GM21786 (cell line): ENCODE measurements at regions not wholly inside any gene's neighbourhood (a gene's known extent, or its start where the extent isn't known, plus 50 kb on each side); places are given as distances from the start of the nearest gene placed in this dataset.

Experiments
- ATAC-seq: cut with Tn5 transposase; IDR thresholded peaks from one replicate; pipeline ENCODE4 v1.9.1; 2021; ENCODE audit not compliant: unreplicated experiment

GRCh38 chr4:137468836-137469235 is 63.5 kb downstream of the PCDH18 start:
- ATAC-seq: no peak

DNA sequence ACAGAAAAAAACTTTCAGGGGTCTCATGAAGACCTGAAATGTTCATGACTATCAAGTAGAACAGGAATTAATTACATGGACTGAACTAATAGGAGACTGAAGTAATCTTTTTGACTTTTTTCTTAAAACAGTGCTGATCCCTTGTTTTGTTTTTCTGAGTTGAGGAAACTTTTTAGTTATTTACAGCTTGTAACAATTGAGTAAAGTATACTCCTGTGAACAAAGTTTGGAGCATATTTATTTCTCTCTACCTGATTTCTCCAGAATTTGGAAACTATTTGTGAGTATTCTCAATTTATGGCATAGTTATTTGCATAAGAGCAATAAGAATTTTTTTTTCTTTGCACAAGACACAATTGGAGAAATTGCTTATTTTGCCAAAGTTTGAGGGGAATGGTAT is 64.8 kb downstream of the PCDH18 start:
- ATAC-seq: no peak

DNA sequence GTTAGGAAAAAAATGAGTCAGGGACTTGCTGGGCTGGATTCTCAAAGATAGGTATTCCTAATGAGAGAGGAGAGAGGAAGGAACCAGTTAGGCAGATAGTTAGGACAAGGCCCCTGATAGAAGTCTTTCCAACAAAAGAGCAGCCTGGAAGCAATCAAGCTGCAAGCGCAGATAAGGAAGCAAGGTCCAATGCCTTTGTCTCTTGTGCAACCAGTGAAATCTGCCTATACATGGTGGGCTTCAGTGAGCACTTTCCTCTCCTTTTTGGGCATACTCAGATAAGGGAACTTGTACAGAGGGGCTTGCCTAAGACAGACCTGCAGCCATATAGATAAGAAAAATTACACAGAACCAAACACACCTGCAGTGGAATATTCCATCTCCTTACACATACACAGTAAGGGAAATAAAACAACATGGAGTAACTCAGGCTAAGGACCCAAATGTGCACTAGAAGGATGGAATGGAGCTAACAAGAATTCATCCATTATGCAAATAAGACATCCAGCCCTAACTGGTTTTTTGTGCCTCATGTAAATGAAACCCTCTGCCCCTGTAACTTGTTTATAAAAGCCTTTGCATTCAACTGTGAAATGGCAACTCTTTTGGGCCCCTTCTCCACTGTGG is 68.8 kb downstream of the PCDH18 start:
- ATAC-seq: no peak

GRCh38 chr4:137455647-137456321 is 76.5 kb downstream of the PCDH18 start:
- ATAC-seq: no peak

- no peak for ATAC-seq
These were observed 77.5 kb downstream of the PCDH18 start for GRCh38 chr4:137454767-137455166.

DNA sequence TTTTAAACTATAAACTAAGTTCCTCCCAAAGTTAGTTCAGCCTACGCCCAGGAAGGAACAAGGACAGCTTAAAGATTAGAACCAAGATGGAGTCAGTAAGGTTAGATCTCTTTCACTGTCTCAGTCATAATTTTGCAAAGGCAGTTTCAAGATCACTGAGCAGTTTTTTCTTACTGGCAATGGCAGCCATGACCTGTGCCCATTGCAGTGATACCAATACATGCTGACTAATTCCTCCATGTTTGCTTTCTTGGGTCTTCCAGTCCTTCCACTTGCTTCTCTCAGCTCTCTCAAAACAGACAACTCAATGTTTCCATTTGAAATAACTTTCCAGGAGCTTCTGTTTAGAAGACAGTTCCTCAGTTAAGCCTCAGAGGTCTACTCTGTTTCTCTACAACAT is 79.5 kb downstream of the PCDH18 start:
- no peak for ATAC-seq

DNA sequence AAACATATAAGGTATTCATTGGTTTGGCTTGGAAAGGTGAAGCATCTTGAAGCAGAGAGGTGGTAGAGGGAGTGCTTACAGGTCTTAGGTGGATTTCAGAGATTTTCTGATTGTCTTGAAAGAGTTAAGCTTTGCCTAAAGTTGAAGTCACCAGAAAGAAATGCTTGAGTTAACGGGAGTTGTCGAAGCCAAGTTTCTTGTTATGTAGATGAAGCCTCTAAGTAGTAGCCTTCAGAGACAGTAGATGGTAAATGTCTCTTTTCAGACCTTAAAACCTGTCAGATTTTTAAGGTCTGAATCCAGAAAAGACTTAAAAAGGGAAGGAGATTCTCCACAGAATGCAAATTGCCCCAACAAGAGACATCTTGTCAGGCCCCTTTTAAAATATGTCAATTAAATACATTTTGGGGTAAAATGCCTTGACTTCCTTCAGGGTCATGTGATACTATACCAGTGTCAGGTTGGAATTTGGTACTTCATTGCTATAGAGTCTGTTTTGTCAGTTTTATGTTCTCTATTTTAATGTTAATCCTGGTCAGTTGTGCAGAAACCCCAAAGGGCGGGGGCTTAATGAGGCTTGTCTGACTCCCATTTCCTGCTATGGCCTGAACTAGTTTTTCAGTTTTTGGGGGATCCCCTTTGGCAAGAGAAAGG is 81.0 kb downstream of the PCDH18 start:
- ATAC-seq: no peak

GRCh38 chr4:137448402-137448801 is 83.9 kb downstream of the PCDH18 start:
- no peak for ATAC-seq

DNA sequence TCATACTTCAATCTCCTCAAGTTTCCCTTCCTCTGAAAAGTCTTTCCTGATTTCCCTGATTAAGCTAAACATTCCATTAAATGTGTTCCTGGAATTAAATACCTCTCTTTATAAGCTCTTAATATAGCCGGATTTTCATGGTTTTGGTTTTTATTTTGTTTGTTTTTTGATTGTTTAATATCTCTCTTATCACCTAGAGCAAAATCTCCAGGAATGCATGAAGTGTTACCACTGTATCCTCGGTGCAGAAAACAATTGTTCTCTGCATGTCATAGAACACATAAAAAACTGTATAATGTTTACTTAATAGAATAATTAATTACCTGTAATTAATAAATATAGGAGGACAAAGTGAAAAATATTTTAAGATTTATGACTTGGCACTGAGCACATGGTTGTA is 86.2 kb downstream of the PCDH18 start:
- no peak for ATAC-seq

DNA sequence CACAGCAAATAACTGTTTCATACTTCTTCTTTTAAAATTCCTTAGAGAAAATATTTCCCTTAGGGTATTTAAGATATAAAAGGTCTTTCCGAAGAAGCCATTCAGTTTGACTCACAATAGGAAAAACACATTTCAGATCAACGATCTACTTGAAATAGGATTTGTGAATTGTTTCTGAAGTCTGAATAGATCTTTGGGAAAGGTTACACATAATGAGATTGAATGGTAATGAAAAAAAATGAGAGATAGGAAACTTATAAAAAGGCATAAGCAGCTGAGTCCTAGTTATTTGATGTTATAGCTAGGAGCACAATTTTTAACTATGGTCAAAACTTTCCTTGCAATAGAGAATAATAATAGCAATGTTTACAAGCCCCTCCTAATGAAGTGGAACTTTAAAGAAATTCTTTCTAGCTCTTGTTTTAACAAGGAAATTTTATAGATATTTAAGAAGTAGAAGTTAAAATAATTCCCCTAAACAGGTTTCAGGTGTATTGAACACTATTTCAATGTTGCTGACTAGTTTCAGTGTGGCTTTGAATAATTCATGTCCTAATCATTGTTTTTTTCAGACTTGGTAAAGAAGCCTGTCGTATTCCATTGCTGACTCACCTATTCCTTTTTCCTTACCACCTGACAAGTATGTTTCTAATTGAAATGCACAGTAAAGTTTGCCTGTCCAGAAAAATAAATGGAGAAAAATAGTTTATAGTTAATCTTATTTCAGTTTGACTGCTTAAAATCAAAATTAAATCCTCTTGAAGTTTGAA is 89.1 kb downstream of the PCDH18 start:
- ATAC-seq: no peak

DNA sequence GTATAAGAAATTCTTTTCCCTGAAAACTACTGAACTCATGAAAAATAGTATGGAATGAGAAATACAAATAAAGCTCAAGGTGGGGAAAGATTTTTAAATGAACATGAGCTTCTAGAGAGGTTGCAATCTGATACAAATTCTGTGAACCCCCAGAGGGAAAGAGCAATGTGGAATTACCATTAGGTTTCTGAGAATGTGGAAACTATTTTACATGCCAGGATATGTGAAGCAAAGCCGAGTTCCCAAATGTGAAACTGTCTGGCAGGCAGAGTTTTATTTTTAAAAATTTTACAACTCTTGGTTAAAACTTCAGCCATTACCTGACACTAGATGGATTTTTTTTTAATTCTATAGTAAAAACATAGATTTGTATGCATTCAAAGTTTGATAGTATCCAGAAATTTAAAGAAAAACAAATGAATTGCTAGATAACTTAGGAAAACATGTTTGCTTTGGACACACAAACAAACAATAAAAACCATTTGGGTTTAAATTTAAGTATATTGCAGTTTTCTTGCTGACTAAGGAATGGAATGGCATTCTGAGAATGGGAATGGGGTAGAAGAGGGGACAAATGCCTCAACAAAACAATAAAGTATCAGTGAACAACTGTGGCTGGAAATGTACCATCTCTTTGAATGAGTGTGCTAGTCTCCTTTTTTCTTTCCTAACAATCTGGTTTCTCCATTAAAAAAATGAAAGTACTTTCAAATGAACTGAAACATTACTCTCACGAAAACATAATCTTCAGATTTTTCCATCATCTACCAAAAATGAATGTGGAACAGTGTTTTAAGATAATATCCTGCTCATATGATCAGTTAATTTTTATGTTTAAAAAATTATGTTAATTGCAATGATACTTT is 99.6 kb downstream of the PCDH18 start:
- no peak for ATAC-seq

DNA sequence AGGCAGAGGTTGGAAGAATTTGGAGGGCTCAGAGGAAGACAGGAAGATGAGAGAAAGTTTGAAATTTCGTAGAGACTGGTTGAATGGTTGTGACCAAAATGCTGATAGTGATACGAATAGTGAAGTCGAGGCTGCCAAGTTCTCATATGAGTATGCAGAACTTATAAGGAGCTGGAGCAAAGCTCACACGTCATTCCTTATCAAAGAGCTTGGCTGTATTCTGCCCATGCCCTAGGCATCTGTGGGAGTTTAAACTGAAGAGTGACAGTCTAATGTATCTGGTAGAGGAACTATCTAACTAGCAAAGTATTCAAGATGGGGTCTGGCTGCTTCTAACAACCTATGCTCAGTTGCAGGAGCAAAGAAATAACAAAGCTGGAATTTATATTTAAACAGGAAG is 102.1 kb downstream of the PCDH18 start:
- no peak for ATAC-seq

GRCh38 chr4:137427411-137427810 is 104.9 kb downstream of the PCDH18 start:
- no peak for ATAC-seq

GRCh38 chr4:137425281-137425680 is 107.0 kb downstream of the PCDH18 start:
- ATAC-seq: no peak

- no peak for ATAC-seq
These were observed 109.6 kb downstream of the PCDH18 start for GRCh38 chr4:137422666-137423065.

DNA sequence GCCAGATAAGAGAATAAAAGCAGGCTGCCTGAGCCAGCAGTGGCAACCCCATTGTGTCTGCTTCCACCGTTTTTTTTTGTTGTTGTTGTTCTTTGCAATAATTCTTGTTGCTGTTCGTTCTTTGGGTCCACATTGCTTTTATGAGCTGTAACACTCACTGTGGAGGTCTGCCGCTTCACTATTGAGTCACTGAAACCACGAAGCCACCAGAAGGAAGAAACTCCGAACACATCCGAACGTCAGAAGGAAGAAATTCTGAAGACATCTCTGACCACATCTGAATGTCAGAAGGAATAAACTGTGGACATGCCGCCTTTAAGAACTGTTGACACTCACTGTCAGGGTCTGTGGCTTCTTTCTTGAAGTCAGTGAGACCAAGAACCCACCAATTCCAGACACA is 110.5 kb downstream of the PCDH18 start:
- no peak for ATAC-seq

- no peak for ATAC-seq
These were observed 111.3 kb downstream of the PCDH18 start for GRCh38 chr4:137420901-137421396.

GRCh38 chr4:137417676-137418075 is 114.6 kb downstream of the PCDH18 start:
- no peak for ATAC-seq

DNA sequence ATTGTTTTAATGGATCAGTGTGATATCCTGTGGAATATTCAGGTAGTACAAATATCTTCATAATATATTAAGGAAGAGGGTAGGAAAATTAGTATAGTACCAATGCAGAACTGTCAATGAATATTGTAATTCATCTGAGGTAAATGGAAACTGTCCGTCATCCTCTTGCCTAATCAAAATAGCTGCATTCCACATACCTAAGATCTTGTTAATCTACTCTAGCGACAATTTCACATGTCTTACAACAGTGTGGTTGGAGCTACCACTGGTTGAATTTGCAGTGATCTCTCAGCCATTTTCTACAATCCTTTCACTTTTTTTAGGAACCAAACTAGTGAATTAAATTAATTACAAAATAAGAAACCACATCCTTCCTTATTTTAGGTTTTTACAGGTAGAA is 117.5 kb downstream of the PCDH18 start:
- no peak for ATAC-seq

DNA sequence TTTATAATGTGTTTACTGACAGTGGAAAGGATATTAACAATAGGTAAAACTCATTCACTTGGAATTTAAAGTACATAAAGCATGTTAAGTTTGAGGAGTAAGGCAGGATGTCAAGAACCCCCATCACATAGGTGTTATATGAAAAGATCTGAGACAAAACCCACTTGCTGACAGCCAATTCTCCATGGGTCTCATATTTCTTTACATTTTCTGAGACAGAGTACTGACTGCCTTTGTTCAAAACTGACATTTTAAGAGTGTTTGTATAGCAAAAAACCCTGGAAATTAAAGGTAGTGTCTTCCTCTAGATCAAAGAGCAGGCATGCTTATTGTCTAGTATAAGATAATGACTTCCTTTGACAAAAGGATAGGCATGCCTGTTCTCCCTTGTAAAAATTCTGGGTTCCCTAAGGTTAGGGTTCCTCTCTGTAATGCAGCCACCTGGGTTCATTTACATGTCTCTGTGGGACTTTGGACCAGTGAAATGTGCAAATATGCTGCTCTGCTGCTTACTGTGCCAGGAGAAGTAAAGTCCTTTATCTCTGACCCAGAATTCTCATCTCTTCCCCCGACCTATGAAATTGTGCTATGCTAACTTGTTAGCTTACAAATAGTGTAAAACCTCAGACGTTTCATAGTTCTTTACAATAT is 123.6 kb downstream of the PCDH18 start:
- ATAC-seq: no peak
